Endothelial cell (in vitro differentiated cells): ENCODE measurements at regions not wholly inside any gene's neighbourhood (a gene's known extent, or its start where the extent isn't known, plus 50 kb on each side); places are given as distances from the start of the nearest gene placed in this dataset.

Experiments
- DNase-seq: peaks from one replicate; pipeline ENCODE4 v3.0.0; 2021; ENCODE audit warnings: low spot score
- H3K27ac Mint-ChIP-seq: one replicate; pipeline ENCODE4 v1.8.0; 2021; ENCODE audit warnings: mixed read lengths, inconsistent platforms; ENCODE audit not compliant: unreplicated experiment
- H3K27me3 Mint-ChIP-seq: one replicate; pipeline ENCODE4 v1.8.0; 2021; ENCODE audit warnings: mild to moderate bottlenecking, moderate library complexity, mixed read lengths, inconsistent platforms; ENCODE audit not compliant: unreplicated experiment
- H3K36me3 Mint-ChIP-seq: one replicate; pipeline ENCODE4 v1.8.0; 2021; ENCODE audit warnings: mild to moderate bottlenecking, low read depth, mixed read lengths, inconsistent platforms; ENCODE audit not compliant: unreplicated experiment
- H3K4me1 Mint-ChIP-seq: one replicate; pipeline ENCODE4 v1.8.0; 2021; ENCODE audit warnings: mild to moderate bottlenecking, mixed read lengths, inconsistent platforms; ENCODE audit not compliant: unreplicated experiment
- H3K4me3 Mint-ChIP-seq: one replicate; pipeline ENCODE4 v1.8.0; 2021; ENCODE audit warnings: mild to moderate bottlenecking, mixed read lengths, inconsistent platforms; ENCODE audit not compliant: unreplicated experiment
- H3K9me3 Mint-ChIP-seq: one replicate; pipeline ENCODE4 v1.8.0; 2021; ENCODE audit warnings: mixed read lengths, inconsistent platforms; ENCODE audit not compliant: unreplicated experiment
- CTCF ChIP-seq: fragments of 200-600 bp; sonication (generic); IDR thresholded peaks from one replicate; pipeline ENCODE4 v1.5.0; 2021; ENCODE audit warnings: antibody characterized with exemption; ENCODE audit not compliant: unreplicated experiment

GRCh38 chr3:168248383-168249204, 152.9 kb upstream of the GOLIM4 start:
- peaks cover 5% of the 10 kb centered on the region for H3K27me3 Mint-ChIP-seq
- no peaks in the 10 kb centered on the region for H3K36me3 Mint-ChIP-seq
- TF ChIP-seq CTCF, result no peak
- no peaks in the 10 kb centered on the region for H3K9me3 Mint-ChIP-seq
- peaks cover 19% of the 10 kb centered on the region for H3K4me1 Mint-ChIP-seq
- no peak overlapping the region for H3K27ac Mint-ChIP-seq
- peak; percentile 54 for DNase-seq
- H3K4me3 Mint-ChIP-seq, result peak overlapping the region; percentile 89

- Mint-ChIP-seq H3K27ac (no peak overlapping the region), H3K4me3 (no peak overlapping the region)
- TF ChIP-seq CTCF, result no peak
Observed at GRCh38 chr3:168241156-168241555, 145.4 kb upstream of the GOLIM4 start.

GRCh38 chr3:168239287-168239686, 143.6 kb upstream of the GOLIM4 start:
- H3K4me1 Mint-ChIP-seq, result peaks cover 22% of the 10 kb centered on the region
- no peak for TF ChIP-seq CTCF
- DNase-seq, result no peak
- H3K9me3 Mint-ChIP-seq, result no peaks in the 10 kb centered on the region
- H3K27ac Mint-ChIP-seq, result peak overlapping the region; percentile 49
- H3K4me3 Mint-ChIP-seq, result no peak overlapping the region
- H3K27me3 Mint-ChIP-seq, result no peaks in the 10 kb centered on the region
- no peaks in the 10 kb centered on the region for H3K36me3 Mint-ChIP-seq

More at GRCh38 chr3:168241156-168241555, 145.4 kb upstream of the GOLIM4 start:
- peaks cover 19% of the 10 kb centered on the region for H3K4me1 Mint-ChIP-seq
- H3K36me3 Mint-ChIP-seq, result no peaks in the 10 kb centered on the region
- no peaks in the 10 kb centered on the region for H3K9me3 Mint-ChIP-seq
- H3K27me3 Mint-ChIP-seq, result no peaks in the 10 kb centered on the region
- no peak for DNase-seq

DNA sequence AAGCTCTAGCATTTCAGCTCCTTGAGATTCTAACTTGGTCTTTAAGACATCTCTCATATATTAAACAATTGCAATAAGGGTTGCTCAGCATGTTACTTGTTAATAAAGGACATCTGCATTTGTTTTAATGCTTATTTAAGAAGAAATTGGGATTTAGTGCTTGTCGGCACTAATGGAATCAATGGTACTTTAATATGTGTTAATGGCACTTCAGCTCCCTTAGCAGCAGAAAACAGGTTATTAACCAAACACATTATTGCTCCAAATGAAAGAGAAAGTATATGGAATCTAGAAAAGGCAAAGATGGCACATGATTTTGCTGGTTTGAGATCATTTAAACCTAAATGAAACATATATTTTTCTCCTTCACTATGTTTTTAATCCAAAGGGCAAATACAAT, 137.3 kb upstream of the GOLIM4 start:
- no peak for TF ChIP-seq CTCF
- no peak for DNase-seq
- Mint-ChIP-seq H3K27ac (no peak overlapping the region), H3K4me3 (no peak overlapping the region), H3K27me3 (no peaks in the 10 kb centered on the region), H3K4me1 (peaks cover 7% of the 10 kb centered on the region), H3K36me3 (no peaks in the 10 kb centered on the region), H3K9me3 (no peaks in the 10 kb centered on the region)

DNA sequence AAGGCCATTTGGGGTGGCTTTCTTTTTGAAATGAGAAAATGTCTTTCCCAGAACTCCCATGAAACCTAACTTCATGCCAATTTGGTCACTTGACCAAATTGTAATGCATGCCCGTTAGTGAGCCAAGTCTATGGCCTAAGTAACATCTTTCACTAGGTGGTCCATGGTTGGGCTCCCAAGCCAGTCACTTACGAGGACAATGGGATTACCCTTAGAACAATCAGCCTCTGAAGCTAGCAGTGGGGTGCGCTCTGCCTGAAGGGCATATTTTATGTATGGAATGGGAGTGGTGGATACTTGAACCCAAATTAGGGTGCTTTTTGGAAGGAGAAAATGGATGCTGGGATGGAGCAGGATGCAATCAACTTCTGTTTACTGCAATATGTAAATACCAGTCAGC, 127.4 kb upstream of the GOLIM4 start:
- H3K9me3 Mint-ChIP-seq, result no peaks in the 10 kb centered on the region

More for the DNA sequence above, 127.4 kb upstream of the GOLIM4 start:
- Mint-ChIP-seq H3K27ac (no peak overlapping the region), H3K4me3 (no peak overlapping the region), H3K27me3 (no peaks in the 10 kb centered on the region), H3K4me1 (no peaks in the 10 kb centered on the region), H3K36me3 (no peaks in the 10 kb centered on the region)
- no peak for TF ChIP-seq CTCF
- DNase-seq, result no peak
